ENCODE measurements at regions not wholly inside any gene's neighbourhood (a gene's known extent, or its start where the extent isn't known, plus 50 kb on each side); places are given as distances from the start of the nearest gene placed in this dataset.

GRCh38 chr14:47746986-47747385 is 71.6 kb upstream of the MDGA2 start:
- no peak for DNase-seq

GRCh38 chr14:47744155-47744554 is 68.8 kb upstream of the MDGA2 start:
- DNase-seq = no peak

GRCh38 chr14:47739541-47739940 is 64.1 kb upstream of the MDGA2 start:
- no peak for DNase-seq

- DNase-seq = no peak
Measured at GRCh38 chr14:47730296-47730695, 54.9 kb upstream of the MDGA2 start.
